B cell (primary cell): ENCODE measurements at regions not wholly inside any gene's neighbourhood (a gene's known extent, or its start where the extent isn't known, plus 50 kb on each side); places are given as distances from the start of the nearest gene placed in this dataset.

ENCODE experiments used
- EZH2 ChIP-seq: IDR thresholded peaks from 2 replicates; pipeline ENCODE4 v1.6.1; 2012; ENCODE audit warnings: borderline replicate concordance, low read depth, mild to moderate bottlenecking, moderate library complexity, low read length; ENCODE audit not compliant: insufficient read depth, poor library complexity, severe bottlenecking
- TF ChIP-seq, protein P1 (sequence below): fragments of 200-600 bp; IDR thresholded peaks from one replicate; pipeline ENCODE4 v1.8.0; 2022; ENCODE audit warnings: antibody characterized with exemption, mild to moderate bottlenecking

DNA sequence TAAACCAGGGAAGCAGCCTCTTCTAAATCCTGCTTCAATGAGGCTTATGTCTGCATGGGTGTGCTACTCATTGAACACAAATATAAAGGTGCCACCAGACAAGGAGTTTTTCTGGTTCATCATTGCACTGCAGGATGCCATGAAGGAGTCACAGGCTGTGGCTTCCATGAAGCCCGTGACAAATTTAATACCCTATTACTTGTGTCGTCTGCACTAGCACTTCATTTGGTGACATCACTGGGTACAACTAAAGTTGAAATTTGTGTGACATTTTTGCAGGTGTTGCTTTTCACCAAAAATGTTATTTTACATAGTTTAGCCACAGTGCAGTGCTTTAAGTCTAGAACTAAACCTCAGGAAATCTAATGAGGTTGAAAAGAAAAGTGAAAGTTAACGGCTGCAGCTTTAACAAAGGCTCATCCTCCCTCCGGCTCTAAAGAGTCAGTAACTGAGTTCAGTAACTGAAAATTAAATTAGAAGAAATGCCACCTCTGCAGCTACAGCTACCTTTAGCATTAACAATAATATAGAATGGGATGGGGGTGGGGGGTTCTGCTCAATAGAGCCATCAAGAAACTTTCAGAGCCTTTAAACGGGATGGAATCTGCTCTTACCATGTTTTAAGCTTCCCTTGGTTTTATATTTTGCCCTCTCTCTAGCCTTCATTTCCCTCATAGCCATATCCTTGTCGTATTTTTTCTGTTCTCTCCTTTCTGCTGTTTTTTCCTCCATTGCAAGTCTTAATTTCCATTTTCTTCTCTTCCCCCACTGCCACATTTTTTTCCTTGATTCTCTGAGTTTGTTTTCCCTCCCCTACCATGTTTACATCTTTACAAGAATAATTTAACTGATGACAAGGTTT, 233.8 kb upstream of the TMEM161B start:
- TF ChIP-seq, protein P1, sequence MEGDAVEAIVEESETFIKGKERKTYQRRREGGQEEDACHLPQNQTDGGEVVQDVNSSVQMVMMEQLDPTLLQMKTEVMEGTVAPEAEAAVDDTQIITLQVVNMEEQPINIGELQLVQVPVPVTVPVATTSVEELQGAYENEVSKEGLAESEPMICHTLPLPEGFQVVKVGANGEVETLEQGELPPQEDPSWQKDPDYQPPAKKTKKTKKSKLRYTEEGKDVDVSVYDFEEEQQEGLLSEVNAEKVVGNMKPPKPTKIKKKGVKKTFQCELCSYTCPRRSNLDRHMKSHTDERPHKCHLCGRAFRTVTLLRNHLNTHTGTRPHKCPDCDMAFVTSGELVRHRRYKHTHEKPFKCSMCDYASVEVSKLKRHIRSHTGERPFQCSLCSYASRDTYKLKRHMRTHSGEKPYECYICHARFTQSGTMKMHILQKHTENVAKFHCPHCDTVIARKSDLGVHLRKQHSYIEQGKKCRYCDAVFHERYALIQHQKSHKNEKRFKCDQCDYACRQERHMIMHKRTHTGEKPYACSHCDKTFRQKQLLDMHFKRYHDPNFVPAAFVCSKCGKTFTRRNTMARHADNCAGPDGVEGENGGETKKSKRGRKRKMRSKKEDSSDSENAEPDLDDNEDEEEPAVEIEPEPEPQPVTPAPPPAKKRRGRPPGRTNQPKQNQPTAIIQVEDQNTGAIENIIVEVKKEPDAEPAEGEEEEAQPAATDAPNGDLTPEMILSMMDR, result no peak
- TF ChIP-seq EZH2, result no peak
